ENCODE measurements at regions not wholly inside any gene's neighbourhood (a gene's known extent, or its start where the extent isn't known, plus 50 kb on each side); places are given as distances from the start of the nearest gene placed in this dataset.

DNA sequence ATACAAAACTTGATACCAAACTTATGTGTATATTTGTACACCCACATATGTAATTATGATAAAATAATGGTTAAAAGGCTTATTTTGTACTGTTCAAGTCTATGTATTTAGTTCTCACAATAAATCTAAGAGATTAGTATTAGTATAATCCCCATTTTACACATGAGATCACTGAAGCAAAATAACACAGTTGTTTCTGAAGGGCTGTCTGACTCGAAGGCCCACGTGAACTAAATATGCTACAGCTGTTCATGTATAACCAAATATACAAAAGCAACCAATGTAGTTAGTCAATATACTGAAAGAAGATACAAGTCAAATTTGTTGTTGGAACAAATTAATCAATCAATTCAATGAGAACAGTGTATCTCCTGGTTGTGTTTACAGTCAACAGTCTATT, 959.2 kb downstream of the EPHA7 start:
- TF ChIP-seq MEF2A (IDR thresholded peaks at IDR 0.05; ENCODE audit: insufficient read depth, low read depth, low read length) (no peak), BCL11A (IDR thresholded peaks at IDR 0.05; ENCODE audit: low read depth, low read length) (no peak), KAT2A (conservative IDR thresholded peaks at IDR 0.05; ENCODE audit: control insufficient read depth, low read depth, low read length) (no peak)
- TF ChIP-seq, protein P1, sequence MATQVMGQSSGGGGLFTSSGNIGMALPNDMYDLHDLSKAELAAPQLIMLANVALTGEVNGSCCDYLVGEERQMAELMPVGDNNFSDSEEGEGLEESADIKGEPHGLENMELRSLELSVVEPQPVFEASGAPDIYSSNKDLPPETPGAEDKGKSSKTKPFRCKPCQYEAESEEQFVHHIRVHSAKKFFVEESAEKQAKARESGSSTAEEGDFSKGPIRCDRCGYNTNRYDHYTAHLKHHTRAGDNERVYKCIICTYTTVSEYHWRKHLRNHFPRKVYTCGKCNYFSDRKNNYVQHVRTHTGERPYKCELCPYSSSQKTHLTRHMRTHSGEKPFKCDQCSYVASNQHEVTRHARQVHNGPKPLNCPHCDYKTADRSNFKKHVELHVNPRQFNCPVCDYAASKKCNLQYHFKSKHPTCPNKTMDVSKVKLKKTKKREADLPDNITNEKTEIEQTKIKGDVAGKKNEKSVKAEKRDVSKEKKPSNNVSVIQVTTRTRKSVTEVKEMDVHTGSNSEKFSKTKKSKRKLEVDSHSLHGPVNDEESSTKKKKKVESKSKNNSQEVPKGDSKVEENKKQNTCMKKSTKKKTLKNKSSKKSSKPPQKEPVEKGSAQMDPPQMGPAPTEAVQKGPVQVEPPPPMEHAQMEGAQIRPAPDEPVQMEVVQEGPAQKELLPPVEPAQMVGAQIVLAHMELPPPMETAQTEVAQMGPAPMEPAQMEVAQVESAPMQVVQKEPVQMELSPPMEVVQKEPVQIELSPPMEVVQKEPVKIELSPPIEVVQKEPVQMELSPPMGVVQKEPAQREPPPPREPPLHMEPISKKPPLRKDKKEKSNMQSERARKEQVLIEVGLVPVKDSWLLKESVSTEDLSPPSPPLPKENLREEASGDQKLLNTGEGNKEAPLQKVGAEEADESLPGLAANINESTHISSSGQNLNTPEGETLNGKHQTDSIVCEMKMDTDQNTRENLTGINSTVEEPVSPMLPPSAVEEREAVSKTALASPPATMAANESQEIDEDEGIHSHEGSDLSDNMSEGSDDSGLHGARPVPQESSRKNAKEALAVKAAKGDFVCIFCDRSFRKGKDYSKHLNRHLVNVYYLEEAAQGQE (IDR thresholded peaks at IDR 0.05; ENCODE audit: low read depth, low read length) = no peak

Data from GM12878 (cell line).